HG02610 (cell line): ENCODE measurements at regions not wholly inside any gene's neighbourhood (a gene's known extent, or its start where the extent isn't known, plus 50 kb on each side); places are given as distances from the start of the nearest gene placed in this dataset.
"Not testable (repeated sequence)": the region's sequence is repeated elsewhere in the genome, so short reads cannot be mapped to it uniquely, and the experiment has no call there.

Source experiments
- ATAC-seq: cut with Tn5 transposase; IDR thresholded peaks from one replicate; pipeline ENCODE4 v1.9.1; 2021; ENCODE audit warnings: mild to moderate bottlenecking, moderate library complexity; ENCODE audit not compliant: unreplicated experiment

- no peak for ATAC-seq
Observed at GRCh38 chr10:33794460-33794859, 460.0 kb upstream of the NRP1 start.

GRCh38 chr10:33793793-33794192, 459.3 kb upstream of the NRP1 start:
- ATAC-seq, result no peak

- no peak for ATAC-seq
Observed at GRCh38 chr10:33791272-33791660, 456.8 kb upstream of the NRP1 start.

GRCh38 chr10:33790521-33791271, 456.2 kb upstream of the NRP1 start:
- ATAC-seq, result no peak

- ATAC-seq, result no peak
Observed at GRCh38 chr10:33783557-33783956, 449.1 kb upstream of the NRP1 start.

- no peak for ATAC-seq
Observed at GRCh38 chr10:33783078-33783477, 448.6 kb upstream of the NRP1 start.

GRCh38 chr10:33781606-33782395, 447.3 kb upstream of the NRP1 start:
- no peak for ATAC-seq

- no peak for ATAC-seq
Observed at GRCh38 chr10:33780961-33781360, 446.5 kb upstream of the NRP1 start.

- no peak for ATAC-seq
Observed at GRCh38 chr10:33777223-33777622, 442.8 kb upstream of the NRP1 start.

- no peak for ATAC-seq
Observed at GRCh38 chr10:33776419-33777070, 442.1 kb upstream of the NRP1 start.

GRCh38 chr10:33774857-33775256, 440.4 kb upstream of the NRP1 start:
- no peak for ATAC-seq

GRCh38 chr10:33773886-33774480, 439.5 kb upstream of the NRP1 start:
- ATAC-seq, result no peak

GRCh38 chr10:33773253-33773573, 438.7 kb upstream of the NRP1 start:
- ATAC-seq, result no peak

GRCh38 chr10:33772370-33773252, 438.1 kb upstream of the NRP1 start:
- no peak for ATAC-seq

- not testable (repeated sequence) for ATAC-seq
Observed at GRCh38 chr10:33771856-33772255, 437.4 kb upstream of the NRP1 start.

- no peak for ATAC-seq
Observed at GRCh38 chr10:33764694-33765185, 430.3 kb upstream of the NRP1 start.

GRCh38 chr10:33760056-33760943, 425.8 kb upstream of the NRP1 start:
- ATAC-seq, result no peak

GRCh38 chr10:33759191-33759590, 424.7 kb upstream of the NRP1 start:
- no peak for ATAC-seq

- no peak for ATAC-seq
Observed at GRCh38 chr10:33758299-33758698, 423.8 kb upstream of the NRP1 start.
